ENCODE measurements at regions not wholly inside any gene's neighbourhood (a gene's known extent, or its start where the extent isn't known, plus 50 kb on each side); places are given as distances from the start of the nearest gene placed in this dataset.
A peak's percentile ranks its signal among the peaks of the same experiment; 100 is the strongest.

GRCh38 chr2:121058852-121059558, 226.0 kb downstream of the TFCP2L1 start:
- ATAC-seq = peak; percentile 49
- DNase-seq = peak in 1 of 3 donors; percentile 25
- Histone ChIP-seq H3K36me3 (ENCODE audit: low read depth) (no peaks in the 10 kb centered on the region), H3K4me1 (ENCODE audit: low read depth) (no peaks in the 10 kb centered on the region), H3K9me3 (no peaks in the 10 kb centered on the region), H3K4me3 (no peak overlapping the region)
- no peak for TF ChIP-seq CTCF (IDR thresholded peaks at IDR 0.05)
- intact Hi-C loops (cut with DNase I, micrococcal nuclease) = no loop called here

GRCh38 chr2:121059651-121060649, 225.1 kb downstream of the TFCP2L1 start:
- TF ChIP-seq CTCF (IDR thresholded peaks at IDR 0.05) = no peak
- intact Hi-C loops (cut with DNase I, micrococcal nuclease) = no loop called here
- Histone ChIP-seq H3K4me1 (ENCODE audit: low read depth) (no peaks in the 10 kb centered on the region), H3K36me3 (ENCODE audit: low read depth) (no peaks in the 10 kb centered on the region), H3K4me3 (no peak overlapping the region), H3K9me3 (no peaks in the 10 kb centered on the region)
- peak in 1 of 3 donors; percentile 33 for DNase-seq
- ATAC-seq = no peak

GRCh38 chr2:121061633-121062032, 223.4 kb downstream of the TFCP2L1 start:
- no peak overlapping the region for H3K4me3 ChIP-seq
- peak in 1 of 3 donors; percentile 14 for DNase-seq
- intact Hi-C loops (cut with DNase I, micrococcal nuclease) = no loop called here

GRCh38 chr2:121063471-121063870, 221.5 kb downstream of the TFCP2L1 start:
- H3K4me1 ChIP-seq (ENCODE audit: low read depth) = no peaks in the 10 kb centered on the region
- no peaks in the 10 kb centered on the region for H3K36me3 ChIP-seq (ENCODE audit: low read depth)
- ATAC-seq = no peak
- no peaks in the 10 kb centered on the region for H3K9me3 ChIP-seq
- no peak for DNase-seq
- TF ChIP-seq CTCF (IDR thresholded peaks at IDR 0.05) = no peak
- H3K4me3 ChIP-seq = no peak overlapping the region
- intact Hi-C loops (cut with DNase I, micrococcal nuclease) = no loop called here

More at GRCh38 chr2:121061633-121062032, 223.4 kb downstream of the TFCP2L1 start:
- no peak for ATAC-seq
- H3K4me1 ChIP-seq (ENCODE audit: low read depth) = no peaks in the 10 kb centered on the region
- H3K36me3 ChIP-seq (ENCODE audit: low read depth) = no peaks in the 10 kb centered on the region
- no peak for TF ChIP-seq CTCF (IDR thresholded peaks at IDR 0.05)
- H3K9me3 ChIP-seq = no peaks in the 10 kb centered on the region

GRCh38 chr2:121064186-121064585, 220.8 kb downstream of the TFCP2L1 start:
- no peak for TF ChIP-seq CTCF (IDR thresholded peaks at IDR 0.05)
- ATAC-seq = no peak
- H3K4me1 ChIP-seq (ENCODE audit: low read depth) = no peaks in the 10 kb centered on the region
- no peaks in the 10 kb centered on the region for H3K9me3 ChIP-seq
- no peak for DNase-seq
- H3K36me3 ChIP-seq (ENCODE audit: low read depth) = no peaks in the 10 kb centered on the region
- intact Hi-C loops (cut with DNase I, micrococcal nuclease) = no loop called here
- no peak overlapping the region for H3K4me3 ChIP-seq
